HG03354 (cell line): ENCODE measurements at regions not wholly inside any gene's neighbourhood (a gene's known extent, or its start where the extent isn't known, plus 50 kb on each side); places are given as distances from the start of the nearest gene placed in this dataset.
A peak's percentile ranks its signal among the peaks of the same experiment; 100 is the strongest.
"Not testable (repeated sequence)": the region's sequence is repeated elsewhere in the genome, so short reads cannot be mapped to it uniquely, and the experiment has no call there.

ENCODE experiments used
- ATAC-seq: cut with Tn5 transposase; IDR thresholded peaks from one replicate; pipeline ENCODE4 v1.9.1; 2021; ENCODE audit warnings: mild to moderate bottlenecking; ENCODE audit not compliant: unreplicated experiment, poor library complexity, severe bottlenecking

DNA sequence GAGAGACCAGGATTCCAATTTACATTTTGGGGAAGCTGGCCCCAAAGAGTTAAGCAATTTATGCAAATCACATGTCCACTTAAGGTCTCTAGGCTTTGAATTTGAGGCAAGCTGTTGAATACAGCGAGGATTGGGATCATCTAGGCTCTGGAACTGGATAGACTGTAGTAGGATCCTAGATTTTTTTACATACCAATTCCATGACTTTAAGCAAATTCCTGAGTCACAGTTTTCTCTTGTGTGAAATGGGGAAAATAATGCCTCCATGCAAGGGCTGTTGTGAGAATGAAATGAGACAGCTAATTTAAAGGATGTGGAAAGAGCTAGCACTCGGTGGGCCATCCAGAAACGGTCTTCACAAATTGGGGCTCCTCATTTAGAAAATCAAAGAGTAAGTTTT, 103.4 kb downstream of the MINAR1 start:
- ATAC-seq = no peak

DNA sequence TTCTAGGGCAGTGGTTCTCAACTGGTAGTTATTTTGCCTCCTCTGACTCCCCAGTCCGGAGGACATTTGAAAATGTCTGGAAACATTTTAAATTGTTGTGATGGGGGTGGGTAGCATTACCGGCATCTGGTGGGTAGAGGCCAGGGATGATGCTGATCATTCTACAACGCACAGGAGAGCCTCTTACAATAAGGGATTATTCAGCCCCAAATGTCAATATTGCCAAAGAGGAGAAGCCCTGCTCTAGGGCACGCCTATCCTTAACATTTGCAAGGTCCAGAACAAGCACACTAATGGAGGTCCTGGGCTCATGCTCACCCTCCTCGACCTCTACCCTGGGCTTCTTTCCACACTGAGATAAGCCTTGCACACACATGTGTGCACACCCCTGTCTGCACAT, 106.4 kb downstream of the MINAR1 start:
- no peak for ATAC-seq

DNA sequence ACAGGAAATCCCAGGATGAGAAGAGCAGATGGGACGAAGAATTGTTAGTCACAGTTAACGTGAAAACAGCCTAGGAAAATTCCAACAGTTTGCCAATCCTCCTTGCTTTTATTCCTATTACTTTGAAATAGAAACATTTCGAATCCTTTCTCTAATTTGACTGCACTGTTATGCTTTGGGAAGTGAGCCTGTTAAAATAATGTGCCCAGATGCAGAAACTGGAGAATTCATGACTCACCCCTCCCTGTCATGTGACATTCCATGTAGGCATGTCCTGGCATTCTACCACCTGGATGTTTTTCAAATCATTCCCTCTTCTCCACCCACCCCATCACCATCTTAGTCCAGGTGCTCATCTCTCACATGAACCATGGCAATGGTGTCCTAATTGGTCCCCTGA, 107.3 kb downstream of the MINAR1 start:
- no peak for ATAC-seq

DNA sequence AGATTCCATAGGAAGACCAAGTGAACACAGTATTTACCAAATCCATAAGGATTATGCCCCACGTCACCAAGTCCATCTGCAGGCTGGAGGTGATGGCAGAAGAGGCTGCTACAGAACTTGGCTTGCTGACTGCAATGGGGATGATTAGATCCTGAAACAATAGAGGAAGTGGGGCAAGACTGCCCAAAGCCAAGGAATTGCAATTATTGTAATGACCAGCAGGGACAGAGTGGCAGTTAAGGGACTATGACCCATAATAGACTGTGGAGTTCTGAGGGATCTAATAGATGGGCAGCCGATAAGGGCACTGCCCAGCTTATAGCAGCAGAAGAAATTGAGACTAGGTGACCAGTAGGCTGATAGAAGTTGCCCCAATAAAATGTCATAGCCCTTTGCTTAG, 108.4 kb downstream of the MINAR1 start:
- ATAC-seq = no peak

DNA sequence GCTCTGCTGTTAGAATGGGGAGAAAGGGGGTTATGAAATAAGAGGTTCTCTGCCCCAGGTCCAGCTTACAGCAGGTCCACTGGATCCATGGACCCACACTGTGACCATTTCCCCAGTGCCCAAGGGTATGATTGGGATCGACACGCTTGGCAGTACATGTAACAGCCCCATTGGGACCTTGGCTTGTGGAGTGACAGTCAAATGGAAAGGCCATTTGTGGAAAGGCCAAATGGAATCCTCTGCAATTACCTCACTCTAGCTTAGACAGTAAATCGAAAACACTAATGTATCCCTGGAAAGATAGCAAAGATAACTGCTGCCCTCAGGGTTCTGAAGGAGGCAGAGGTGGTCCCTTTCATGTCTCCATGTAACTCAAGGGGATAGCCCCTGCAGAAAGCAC, 109.1 kb downstream of the MINAR1 start:
- no peak for ATAC-seq

DNA sequence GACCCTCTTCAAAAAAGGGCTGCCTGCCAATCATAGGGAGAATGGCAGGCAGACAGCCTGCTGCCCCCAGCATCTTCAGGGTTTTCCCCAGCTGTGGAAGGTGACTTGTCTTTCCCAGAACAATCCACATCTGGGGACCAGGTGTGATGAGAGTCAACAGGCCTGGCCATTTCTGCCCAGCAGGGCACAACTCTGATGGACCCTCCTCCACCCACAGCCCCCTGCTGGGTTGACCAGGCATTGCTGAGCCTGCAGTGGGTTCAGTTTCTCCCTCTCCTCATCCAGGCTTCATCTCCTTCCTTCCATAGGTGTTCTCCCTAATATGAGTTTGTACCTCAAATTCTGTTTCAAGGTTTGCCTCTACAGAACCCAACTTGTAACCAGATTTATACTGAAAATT, 111.0 kb downstream of the MINAR1 start:
- ATAC-seq = no peak

DNA sequence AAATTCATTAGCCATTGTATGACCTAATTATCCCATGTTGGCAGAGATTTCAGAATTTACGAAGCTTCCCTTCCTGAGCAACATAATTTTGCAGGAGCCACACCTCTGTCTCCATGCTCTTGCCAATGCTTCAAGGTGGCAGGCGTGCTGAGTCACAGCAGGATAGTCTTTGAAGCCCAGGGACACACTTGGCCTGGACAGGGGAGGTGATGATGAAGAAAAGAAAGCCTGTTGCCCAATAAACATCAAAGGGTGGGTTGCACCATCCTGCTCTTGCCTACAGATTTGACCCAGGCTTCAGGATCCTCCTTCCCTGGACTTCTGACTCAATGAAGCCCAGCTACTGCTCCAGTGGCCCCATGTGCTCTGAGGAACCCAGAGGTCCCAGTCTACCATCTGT, 117.1 kb downstream of the MINAR1 start:
- no peak for ATAC-seq

DNA sequence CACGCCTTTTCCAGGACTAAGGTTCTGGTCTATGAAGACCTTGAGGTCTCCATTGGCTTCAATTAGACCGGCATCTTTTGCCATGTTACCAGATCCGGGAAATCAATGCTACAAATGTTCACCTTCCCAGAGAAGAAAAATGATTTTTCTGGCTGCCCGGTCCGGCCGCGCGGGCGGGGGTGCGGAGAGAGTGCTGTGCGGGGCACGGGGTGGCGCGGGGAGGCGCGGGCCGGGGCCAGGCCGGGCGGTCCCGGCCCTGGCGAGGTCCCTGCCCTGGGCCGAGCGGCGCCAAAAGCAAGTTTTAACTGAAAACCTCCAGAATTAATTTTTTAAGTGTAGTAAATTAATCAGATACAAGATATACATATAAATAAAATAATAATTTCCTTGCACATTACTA, 128.2 kb downstream of the MINAR1 start:
- ATAC-seq = no peak

DNA sequence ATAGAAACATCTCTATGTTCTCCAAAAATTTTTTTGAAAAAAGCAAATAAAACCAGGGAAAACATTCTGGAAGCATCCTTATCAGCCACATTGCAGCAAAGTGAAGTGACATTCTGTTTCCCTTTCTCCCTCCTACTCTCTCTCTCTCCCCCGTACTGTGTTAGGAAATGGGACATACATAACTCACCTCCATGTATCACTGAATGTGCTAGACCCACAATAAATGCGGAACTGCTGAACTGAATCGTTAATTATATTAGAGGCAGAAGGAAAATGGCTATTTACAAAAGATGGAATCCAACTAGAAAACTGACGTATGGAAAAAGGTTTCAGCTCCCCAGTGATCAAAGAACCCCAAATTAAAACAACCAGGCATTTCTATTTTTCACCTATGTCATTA, 129.8 kb downstream of the MINAR1 start:
- no peak for ATAC-seq

DNA sequence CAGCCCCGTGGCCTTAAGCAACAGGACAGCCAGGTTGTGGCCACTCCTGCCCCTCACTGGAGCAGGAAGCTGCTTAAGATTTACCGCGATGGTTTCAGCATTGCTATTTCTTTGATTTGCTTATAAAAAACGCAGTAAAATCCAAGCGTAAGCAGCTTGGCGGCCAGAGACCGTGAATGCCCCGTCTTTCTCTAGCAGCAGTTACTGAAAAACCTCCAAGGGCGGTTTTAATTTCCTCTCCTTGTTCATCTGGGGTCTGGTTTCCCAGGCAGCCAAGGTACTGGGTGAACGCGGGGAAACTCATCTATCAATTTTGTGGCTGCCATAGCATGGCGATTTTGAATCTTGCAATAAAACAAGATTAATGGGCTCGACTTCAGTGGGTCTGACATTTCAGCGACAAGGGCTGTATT, 130.3 kb downstream of the MINAR1 start:
- ATAC-seq = no peak

DNA sequence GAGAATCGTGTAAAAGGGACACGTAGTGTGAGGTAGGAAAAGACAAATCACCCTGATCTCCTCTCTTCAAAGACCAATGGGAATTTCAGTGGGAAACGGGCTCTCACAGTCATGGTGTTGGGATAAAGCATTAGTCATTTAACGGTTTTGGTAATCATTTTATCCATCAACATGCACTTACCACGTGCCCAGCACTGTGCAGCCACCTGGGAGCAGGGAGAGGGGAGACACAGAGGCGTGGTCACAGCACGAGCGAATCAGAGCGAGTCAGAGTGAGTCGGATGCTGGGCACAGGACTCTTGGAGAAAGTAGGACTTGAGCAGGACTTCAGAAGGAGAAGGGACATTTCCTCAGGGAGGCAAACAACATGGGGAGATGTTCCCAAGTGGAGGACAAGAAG, 130.8 kb downstream of the MINAR1 start:
- no peak for ATAC-seq

DNA sequence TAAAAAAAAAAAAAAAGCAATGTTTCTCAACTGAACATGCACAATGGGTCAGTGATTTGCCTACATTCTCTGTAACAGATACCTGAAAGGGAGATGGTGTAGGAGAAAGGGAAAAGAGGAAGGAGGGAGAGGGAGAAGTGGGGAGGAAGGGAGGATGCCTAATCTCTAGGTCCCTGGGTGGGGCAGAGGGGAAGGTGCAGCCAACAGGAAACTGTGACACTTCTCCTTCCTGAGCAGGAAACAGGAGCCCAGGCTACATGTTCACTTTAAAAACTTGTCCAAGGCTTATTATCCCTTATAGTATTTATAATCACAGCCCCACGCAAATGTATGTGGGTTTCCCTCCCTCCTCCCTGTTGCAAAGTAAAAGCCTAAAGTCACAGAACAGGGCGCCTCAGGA, 137.9 kb downstream of the MINAR1 start:
- no peak for ATAC-seq

DNA sequence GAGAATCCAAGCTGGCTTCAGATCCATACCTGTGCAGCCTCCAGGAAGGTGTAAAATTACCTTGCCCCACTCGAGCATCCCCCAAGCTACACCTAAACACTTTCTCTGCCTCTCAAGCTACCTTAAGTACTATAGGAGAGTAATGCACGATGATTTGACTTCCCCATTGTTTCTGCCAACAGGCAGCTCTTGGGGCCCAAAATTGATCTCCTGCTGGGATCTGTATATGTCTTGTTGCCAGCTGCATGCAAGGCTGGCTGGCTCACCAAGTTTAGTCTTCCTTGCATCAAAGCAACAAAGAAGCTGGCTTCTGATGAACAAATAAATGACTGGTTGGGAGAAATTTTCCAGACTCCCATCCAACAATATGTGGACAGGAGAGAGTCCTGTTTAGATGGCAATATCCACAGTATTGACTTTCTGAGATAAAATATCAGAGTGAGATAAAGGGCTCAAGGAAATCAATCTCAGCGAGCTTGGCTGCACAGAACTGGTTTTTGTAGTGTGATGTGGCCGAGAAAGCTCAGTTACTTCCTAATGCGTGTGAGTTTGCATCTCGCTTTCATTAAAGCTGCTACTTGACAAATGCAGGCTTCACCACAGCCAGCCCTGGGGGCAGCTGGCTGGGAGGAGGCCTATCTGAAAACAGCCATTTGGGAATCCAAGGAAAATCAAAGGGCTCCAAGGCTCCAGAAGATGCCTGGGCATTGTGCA, 140.7 kb downstream of the MINAR1 start:
- ATAC-seq = no peak

DNA sequence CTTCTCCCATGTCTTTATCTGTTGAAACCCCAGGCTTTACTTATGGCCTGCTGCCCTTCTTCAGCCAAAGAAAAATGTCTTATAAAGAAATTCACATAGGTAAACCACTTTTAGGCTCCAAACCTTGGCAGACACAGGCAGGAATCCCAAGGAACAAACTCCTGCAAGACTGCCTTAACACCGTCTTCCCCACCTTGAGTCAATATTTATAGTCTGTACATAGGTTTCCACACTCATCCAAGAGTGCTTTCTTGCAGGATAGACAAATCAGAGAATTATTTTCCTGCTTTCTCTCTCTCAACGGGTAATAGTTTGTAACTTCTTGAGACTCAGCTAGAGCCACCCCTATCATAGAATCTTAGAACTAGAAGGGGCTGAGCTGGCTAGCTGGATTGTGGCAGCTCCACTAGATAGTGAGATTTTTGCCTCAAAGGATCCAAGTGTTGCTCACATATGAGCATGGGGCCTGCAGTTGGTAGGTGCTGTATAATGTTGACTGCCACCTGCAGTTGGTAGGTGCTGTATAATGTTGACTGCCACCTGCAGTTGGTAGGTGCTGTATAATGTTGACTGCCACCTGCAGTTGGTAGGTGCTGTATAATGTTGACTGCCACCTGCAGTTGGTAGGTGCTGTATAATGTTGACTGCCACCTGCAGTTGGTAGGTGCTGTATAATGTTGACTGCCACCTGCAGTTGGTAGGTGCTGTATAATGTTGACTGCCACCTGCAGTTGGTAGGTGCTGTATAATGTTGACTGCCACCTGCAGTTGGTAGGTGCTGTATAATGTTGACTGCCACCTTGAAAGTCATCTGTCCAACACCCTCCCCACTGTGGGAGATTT, 142.5 kb downstream of the MINAR1 start:
- not testable (repeated sequence) for ATAC-seq

DNA sequence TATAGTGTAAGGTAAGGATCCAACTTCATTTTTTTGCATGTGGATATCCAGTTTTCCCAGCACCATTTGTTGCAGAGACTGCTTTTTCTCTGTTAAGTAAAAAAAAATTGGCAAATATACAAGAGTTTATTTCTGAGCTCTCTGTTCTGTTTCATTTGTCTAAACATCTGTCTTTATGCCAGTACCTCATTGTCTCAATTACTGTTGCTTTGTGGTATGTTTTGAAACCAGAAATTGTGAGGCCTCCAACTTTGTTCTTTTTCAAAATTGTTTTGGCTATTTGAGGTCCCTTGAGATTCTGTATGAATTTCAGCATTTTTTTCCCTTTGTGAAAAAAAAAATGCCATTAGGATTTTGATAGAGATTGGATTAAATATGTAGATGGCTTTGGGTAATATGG, 150.5 kb downstream of the MINAR1 start:
- no peak for ATAC-seq

DNA sequence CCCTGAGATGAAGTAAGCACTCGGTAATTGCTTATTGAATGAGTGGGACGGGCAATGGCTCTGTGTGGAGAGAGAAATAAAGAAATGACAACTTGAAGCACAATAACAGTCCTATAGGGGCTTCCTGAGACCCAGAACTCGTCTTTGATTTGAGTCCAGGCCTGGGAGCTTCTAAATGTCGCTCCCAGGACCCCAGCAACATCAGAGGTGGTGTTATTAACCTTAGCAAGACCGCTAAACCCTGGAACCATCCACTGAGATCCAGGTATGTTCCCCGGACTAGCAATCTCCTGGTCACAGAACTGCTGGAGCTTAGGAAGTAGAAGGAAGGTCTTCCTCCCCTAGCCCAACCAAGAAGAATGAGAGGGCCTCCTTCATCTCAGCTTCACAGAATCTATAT, 160.0 kb downstream of the MINAR1 start:
- no peak for ATAC-seq

DNA sequence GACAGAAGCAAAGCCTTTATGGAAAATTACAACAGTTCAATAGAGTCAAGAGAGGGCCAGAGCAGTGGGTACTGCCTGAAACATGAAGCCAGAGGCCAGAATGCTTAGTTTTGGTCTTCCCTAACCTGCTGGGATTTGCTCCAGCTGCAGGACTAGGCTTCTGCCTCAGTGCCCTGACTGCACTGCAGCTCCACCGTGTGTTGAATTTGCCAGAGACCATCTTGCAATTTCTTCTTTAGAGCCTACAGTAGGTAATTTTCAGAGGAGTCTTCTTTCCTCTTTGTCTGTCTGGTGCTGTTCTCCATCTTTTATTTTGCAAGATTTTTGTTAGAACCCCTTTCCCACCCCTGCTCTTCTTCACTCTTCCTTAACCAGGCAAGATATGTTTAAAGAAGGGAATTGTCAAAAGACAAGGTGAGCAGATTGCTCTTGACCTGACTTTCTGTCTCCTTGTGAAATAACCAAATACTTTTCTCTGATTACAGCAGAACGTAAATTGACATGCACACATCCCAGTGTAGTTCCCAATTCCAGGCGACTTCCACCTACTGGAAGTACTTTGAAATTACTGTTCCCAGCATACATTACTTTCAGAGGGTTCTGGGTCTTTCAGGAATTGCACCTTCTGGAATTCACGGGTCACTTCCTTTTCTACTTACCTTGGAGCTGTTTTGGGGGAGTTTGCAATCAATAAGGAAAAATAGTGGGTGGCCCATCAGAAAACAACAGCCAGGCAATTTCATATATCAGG, 161.2 kb downstream of the MINAR1 start:
- ATAC-seq = no peak

DNA sequence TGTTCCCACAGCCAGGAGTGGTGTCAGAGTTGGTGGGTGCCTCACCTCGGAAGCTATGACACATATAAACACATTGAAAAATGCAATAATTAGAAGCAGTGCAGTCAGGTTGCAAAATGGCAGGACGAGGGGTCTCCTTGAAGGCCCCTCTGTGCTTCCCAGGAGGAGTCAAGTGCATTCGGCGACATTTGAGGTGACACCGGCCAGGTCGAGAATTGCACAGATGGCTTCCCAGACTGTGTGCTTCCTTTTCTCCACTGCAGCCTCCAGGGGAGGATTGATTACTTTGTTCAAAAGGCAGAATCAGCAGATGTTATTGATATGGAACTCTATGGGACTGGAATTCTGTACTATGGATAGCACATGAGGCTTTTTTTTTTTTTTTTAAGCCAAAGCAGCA, 163.2 kb downstream of the MINAR1 start:
- ATAC-seq = no peak

DNA sequence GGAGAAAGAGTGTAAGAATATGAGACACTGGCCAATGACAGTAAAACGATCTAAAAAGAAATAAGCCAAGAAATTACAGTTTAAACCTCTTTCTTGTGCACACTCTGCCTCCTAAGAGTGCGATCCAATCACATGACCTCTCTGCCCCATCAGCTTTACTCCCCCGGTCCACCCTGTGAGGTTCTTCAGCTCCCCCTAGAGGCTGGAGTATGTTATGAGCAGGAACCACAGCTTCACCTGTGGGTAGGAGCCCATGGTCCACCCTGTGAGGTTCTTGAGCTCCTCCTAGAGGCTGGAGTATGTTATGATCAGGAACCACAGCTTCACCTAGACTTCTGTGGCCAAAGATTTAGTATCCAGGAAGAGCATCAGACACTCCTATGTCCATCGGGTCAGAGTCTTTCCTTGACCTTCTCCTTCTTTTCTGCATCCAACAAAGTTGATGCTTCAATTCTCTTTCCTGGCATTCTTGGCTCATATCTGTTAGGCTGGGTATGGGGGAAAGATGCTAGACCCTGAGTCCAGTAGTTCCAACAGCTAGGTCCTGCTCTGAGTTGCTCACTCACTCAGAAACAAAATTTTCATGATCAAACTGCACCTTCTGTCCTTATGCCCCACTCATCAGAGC, 164.0 kb downstream of the MINAR1 start:
- ATAC-seq = peak; percentile 100

DNA sequence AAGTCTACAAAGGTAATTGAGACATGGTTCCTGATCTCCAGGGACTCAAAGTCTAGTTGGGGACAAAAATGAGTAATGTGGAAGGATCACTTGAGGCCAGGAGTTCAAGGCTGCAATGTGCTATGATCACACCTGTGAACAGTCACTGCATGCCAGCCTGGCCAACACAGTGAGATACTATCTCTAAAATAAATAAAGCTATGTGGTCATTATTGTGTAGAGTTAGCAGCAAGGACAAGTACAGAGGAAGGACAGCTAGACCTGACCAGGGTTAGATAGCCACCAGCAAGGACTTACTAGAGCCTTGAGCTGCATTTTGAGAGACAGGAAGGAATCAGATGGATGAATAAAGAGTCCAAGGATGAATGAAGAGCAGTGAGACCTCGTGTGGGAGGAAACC, 166.5 kb downstream of the MINAR1 start:
- ATAC-seq = no peak
